Psoas muscle (tissue), 7 donors: ENCODE measurements at regions not wholly inside any gene's neighbourhood (a gene's known extent, or its start where the extent isn't known, plus 50 kb on each side); places are given as distances from the start of the nearest gene placed in this dataset.

Experiments used
- ATAC-seq, 4 donors: fragments of 200-7000 bp; cut with Tn5 transposase; one replicate each; pipeline ENCODE4 v1.9.1; 2020; ENCODE audit warnings: moderate library complexity in 3 of 4, mild to moderate bottlenecking in 2 of 4
- DNase-seq, 2 donors: peaks; one replicate each; pipeline ENCODE4 v3.0.0-alpha.2; 2020
- H3K27ac ChIP-seq: fragments of 200-600 bp; one replicate; pipeline ENCODE4 v1.8.0; 2022
- H3K27me3 ChIP-seq, 3 donors: fragments of 200-600 bp in 1 of 3; one replicate each; pipeline versions ENCODE4 v1.6.1 to v1.8.0; 2013 to 2022; ENCODE audit warnings: low read length in 2 of 3, mild to moderate bottlenecking in 2 of 3, moderate library complexity in 1 of 3; ENCODE audit not compliant: insufficient read depth in 3 of 3
- H3K36me3 ChIP-seq, 2 donors: fragments of 200-600 bp in 1 of 2; one replicate each; pipeline versions ENCODE4 v1.6.1 to v1.8.0; 2013 to 2022; ENCODE audit warnings: low read depth in 1 of 2, mild to moderate bottlenecking in 1 of 2, moderate library complexity in 1 of 2; ENCODE audit not compliant: insufficient read depth in 1 of 2
- H3K4me1 ChIP-seq: fragments of 200-600 bp; one replicate; pipeline ENCODE4 v1.8.0; 2022
- H3K4me3 ChIP-seq: fragments of 200-600 bp; one replicate; pipeline ENCODE4 v1.8.0; 2022; ENCODE audit warnings: mild to moderate bottlenecking
- H3K9me3 ChIP-seq: fragments of 200-600 bp; one replicate; pipeline ENCODE4 v1.8.0; 2022
- WGBS, 3 donors: extraction: QIAGEN DNeasy Blood & Tissue Kit; methylation state at CpG; one replicate each; pipeline versions ENCODE4 v1.1.6 to v1.1.7; 2013; 5-methylcytosine and 5-hydroxymethylcytosine counted together
- intact Hi-C, 2 donors: fragments of 100-400 bp; cut with DNase I; formaldehyde crosslinking; loops; one replicate each; pipeline versions ENCODE4 v1.11.0 to v1.14.2; 2022
- TF ChIP-seq, protein P1 (sequence below): fragments of 200-600 bp; IDR thresholded peaks from one replicate; pipeline ENCODE4 v1.8.0; 2022; ENCODE audit warnings: antibody characterized with exemption
- donor health status: healthy with polysubstance abuse.
- donor health status: DM: no; HTN: no; CAD: no; lungs with moderate emphysema.
- donor health status: Bipolar disorder and iron deficiency.
- donor health status: healthy.
- donor health status: DM: yes; HTN: yes; CAD: no.
- donor health status: DM: no; HTN: no; CAD: no.
- donor health status: DM: yes; HTN: yes; CAD: no.

DNA sequence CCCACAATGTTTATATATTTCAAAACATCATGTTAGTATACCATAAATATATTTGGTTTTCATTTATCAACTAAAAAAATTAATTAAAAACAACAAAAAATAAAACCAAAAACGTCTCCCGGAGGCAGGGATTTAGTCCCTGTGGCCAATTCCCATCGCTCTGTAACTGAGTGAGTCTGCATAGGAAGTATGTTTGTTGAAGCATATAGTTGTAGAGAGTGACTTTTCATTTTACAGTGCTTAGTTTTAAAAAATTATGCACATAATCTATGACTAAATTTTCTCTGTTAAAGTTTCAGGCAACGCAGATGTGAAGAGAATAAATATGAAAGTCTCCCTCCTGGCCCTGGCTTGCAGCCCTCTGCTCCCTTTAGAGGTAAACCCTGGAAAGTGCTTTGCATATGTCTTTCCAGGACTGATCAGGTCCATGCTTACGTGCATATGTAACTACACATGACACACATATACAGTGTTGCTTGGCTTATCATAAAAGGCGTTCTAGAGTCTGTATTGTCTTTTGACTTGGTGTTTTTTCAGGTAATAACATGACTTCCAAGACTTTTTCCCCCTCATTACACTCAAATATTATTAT, 63.4 kb upstream of the SORBS2 start:
- intact Hi-C loops = no loop called here
- H3K4me1 ChIP-seq = no peaks in the 10 kb centered on the region
- H3K27me3 ChIP-seq = no peaks in the 10 kb centered on the region
- H3K9me3 ChIP-seq = no peaks in the 10 kb centered on the region
- no peak overlapping the region for H3K27ac ChIP-seq
- DNase-seq (no peak), ATAC-seq (no peak)
- no peaks in the 10 kb centered on the region for H3K36me3 ChIP-seq
- H3K4me3 ChIP-seq = no peak overlapping the region
- TF ChIP-seq, protein P1, sequence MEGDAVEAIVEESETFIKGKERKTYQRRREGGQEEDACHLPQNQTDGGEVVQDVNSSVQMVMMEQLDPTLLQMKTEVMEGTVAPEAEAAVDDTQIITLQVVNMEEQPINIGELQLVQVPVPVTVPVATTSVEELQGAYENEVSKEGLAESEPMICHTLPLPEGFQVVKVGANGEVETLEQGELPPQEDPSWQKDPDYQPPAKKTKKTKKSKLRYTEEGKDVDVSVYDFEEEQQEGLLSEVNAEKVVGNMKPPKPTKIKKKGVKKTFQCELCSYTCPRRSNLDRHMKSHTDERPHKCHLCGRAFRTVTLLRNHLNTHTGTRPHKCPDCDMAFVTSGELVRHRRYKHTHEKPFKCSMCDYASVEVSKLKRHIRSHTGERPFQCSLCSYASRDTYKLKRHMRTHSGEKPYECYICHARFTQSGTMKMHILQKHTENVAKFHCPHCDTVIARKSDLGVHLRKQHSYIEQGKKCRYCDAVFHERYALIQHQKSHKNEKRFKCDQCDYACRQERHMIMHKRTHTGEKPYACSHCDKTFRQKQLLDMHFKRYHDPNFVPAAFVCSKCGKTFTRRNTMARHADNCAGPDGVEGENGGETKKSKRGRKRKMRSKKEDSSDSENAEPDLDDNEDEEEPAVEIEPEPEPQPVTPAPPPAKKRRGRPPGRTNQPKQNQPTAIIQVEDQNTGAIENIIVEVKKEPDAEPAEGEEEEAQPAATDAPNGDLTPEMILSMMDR = no peak
- WGBS, 3 donors = 86 to 91% (median 91%) methylated on average over 6 of the region's 6 CpGs

DNA sequence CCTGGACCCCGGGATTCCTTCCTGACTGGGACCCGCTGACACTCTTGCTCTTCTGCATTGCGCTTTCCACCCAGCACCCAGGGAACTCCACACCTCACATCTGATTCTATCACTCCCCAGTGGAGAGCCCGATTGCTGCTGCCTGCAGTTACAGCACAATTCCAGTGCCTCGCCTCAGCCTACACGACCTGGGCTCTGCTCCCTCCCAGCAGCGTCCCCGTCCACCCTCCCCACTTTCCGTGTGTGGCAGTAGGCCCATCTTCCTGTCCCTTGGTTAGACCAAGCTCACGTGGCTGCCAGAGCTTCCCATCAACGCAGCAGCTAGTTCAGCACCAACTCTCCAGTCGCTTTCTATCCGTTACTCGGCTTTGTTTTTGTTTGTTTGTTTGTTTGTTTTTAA, 66.6 kb upstream of the SORBS2 start:
- ATAC-seq (no peak), DNase-seq (no peak)
- intact Hi-C loops = no loop called here
- WGBS, 3 donors = 89 to 93% (median 90%) methylated on average over 14 of the region's 14 CpGs
- H3K36me3 ChIP-seq = no peaks in the 10 kb centered on the region
- H3K9me3 ChIP-seq = no peaks in the 10 kb centered on the region
- no peaks in the 10 kb centered on the region for H3K4me1 ChIP-seq
- TF ChIP-seq, protein P1 = no peak
- H3K4me3 ChIP-seq = no peak overlapping the region
- no peaks in the 10 kb centered on the region for H3K27me3 ChIP-seq
- no peak overlapping the region for H3K27ac ChIP-seq

DNA sequence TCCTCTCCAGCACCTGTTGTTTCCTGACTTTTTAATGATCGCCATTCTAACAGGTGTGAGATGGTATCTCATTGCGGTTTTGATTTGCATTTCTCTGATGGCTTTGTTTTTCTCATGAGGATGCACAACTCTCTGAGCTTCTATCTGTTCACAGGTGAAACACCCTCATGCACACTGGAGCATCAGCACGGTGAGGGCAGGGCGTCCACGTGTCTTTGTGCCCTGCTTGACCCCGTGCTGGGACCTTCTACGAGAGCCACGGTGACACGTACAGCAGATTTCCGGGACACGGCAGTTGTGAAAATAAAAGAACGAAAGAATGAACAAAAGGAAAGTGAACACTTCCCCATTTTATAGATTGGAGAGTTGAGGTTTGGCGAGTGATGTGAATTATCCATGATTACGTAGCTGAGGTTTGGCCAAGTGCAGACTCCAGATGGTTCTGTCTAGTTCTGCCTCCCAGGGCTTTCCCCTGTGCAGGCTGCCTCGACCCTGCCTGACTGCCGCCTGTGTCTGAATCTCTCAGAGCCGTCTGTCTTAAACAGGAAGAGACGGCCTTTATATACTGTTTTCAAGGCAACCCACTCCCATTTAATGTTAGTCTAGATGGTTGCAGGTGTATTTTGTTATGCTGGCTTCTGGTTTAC, 67.8 kb upstream of the SORBS2 start:
- DNase-seq = no peak
- no peaks in the 10 kb centered on the region for H3K9me3 ChIP-seq
- H3K4me1 ChIP-seq = no peaks in the 10 kb centered on the region
- 83 to 84% (median 83%) methylated on average over 18 of the region's 18 CpGs for WGBS, 3 donors
- TF ChIP-seq, protein P1 = no peak
- ATAC-seq = no peak
- H3K27ac ChIP-seq = no peak overlapping the region
- H3K4me3 ChIP-seq = no peak overlapping the region
- intact Hi-C loops = no loop called here
- no peaks in the 10 kb centered on the region for H3K36me3 ChIP-seq
- H3K27me3 ChIP-seq = no peaks in the 10 kb centered on the region

DNA sequence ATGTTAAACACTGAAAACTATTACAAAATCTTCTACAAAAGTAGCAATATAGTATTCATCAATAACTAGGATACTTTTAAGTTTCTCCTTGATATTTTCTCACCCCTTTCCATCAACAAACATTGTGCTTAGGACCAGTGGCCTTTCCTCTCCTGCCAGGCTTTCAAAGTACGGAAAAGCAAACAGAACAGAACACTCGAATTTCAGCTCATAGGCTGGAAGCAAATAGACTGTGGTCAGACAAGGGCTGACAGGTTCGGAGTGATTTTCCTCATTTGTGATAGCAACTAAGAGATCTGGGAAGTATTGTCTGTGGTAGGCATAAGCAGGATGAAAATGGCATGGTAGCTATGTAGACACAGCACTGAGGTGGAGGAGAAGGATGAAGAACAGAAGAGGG, 68.6 kb upstream of the SORBS2 start:
- intact Hi-C loops = no loop called here
- no peaks in the 10 kb centered on the region for H3K36me3 ChIP-seq
- H3K4me1 ChIP-seq = no peaks in the 10 kb centered on the region
- no peak overlapping the region for H3K27ac ChIP-seq
- WGBS, 3 donors = 36 to 59% (median 47%) methylated on average over 3 of the region's 3 CpGs
- ATAC-seq (no peak), DNase-seq (no peak)
- H3K27me3 ChIP-seq = no peaks in the 10 kb centered on the region
- TF ChIP-seq, protein P1 = no peak
- H3K9me3 ChIP-seq = no peaks in the 10 kb centered on the region
- no peak overlapping the region for H3K4me3 ChIP-seq

DNA sequence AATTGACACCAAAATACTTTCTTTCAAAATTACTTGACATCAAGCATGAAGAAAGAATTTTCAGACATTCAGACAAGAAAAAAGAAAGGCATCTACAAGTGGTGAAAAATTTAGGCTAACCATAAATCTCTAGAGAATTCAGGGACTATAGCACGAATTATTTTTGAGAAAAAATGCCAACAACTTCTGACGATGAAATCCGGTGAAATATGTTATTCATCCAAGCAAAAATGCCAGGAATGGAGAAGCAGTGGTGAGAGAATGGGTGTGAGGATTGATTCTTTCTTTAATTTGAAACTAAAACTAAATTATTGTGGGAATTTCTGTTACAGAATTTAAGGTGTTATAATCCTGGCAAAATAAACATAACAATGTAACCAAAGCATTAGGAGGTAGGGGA, 69.4 kb upstream of the SORBS2 start:
- ATAC-seq (no peak), DNase-seq (no peak)
- intact Hi-C loops = no loop called here
- Histone ChIP-seq H3K27ac (no peak overlapping the region), H3K4me3 (no peak overlapping the region), H3K4me1 (no peaks in the 10 kb centered on the region), H3K36me3 (no peaks in the 10 kb centered on the region), H3K27me3 (no peaks in the 10 kb centered on the region), H3K9me3 (no peaks in the 10 kb centered on the region)
- TF ChIP-seq, protein P1 = no peak
- WGBS, 3 donors = 14 to 32% (median 20%) methylated on average over 3 of the region's 3 CpGs
